DND-41 (cell line): ENCODE measurements at regions not wholly inside any gene's neighbourhood (a gene's known extent, or its start where the extent isn't known, plus 50 kb on each side); places are given as distances from the start of the nearest gene placed in this dataset.

Experiments used
- CTCF ChIP-seq: IDR thresholded peaks from 2 replicates; pipeline ENCODE4 v1.5.1; 2012; ENCODE audit warnings: borderline replicate concordance, low read length, moderate library complexity, mild to moderate bottlenecking; ENCODE audit not compliant: poor library complexity, severe bottlenecking; ENCODE audit errors: extremely low read depth
- EZH2 ChIP-seq: IDR thresholded peaks from 3 replicates; pipeline ENCODE4 v1.6.1; 2012; ENCODE audit warnings: borderline replicate concordance, low read depth, mild to moderate bottlenecking, moderate library complexity, low read length, inconsistent platforms; ENCODE audit not compliant: severe bottlenecking

- TF ChIP-seq CTCF (no peak), EZH2 (no peak)
These were observed 160.5 kb downstream of the AKAIN1 start for GRCh38 chr18:5036523-5036922.
